ENCODE measurements at regions not wholly inside any gene's neighbourhood (a gene's known extent, or its start where the extent isn't known, plus 50 kb on each side); places are given as distances from the start of the nearest gene placed in this dataset.

DNA sequence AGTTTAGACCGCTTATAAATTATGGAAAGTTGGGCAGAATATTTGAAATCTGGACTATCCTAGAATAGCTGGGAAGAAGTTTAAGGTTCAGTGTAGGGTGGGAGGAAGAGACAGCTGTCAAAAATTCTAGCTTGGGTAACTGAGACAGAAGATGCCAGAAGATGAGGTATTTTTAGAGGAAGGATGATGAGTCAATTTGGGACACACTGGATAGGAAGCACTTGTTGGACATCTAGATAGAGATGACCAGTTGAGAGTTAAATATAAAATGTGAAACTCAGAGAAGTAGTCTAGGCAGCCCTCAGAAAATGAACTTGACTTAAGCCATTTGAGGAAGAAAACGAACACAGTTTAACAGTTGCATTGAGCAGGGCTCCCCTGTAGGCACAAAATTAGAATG, 137.9 kb upstream of the MAP9 start:
- no peak for DNase-seq (ENCODE audit: low spot score)

GRCh38 chr4:155512817-155513216, 136.1 kb upstream of the MAP9 start:
- no peak for DNase-seq (ENCODE audit: low spot score)

DNA sequence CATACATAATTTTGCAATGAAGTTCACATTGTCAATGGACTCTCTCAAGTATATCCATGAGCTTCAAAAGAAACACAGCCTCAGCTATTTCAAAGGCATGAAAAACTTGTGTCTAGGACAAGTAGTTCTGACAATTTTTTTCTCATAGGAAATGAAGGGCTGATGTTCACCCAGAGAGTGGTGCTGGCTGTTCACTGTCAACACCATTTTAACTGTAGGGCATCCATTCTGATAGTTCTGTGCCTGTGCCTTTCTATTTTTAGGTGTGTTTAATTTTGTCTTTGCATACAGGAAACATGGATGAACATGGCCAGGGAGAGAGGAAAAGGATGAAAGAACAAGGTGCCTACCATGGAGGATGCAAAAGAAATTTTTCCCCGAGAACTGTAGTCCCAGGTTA, 135.3 kb upstream of the MAP9 start:
- no peak for DNase-seq (ENCODE audit: low spot score)

GRCh38 chr4:155510771-155511170, 134.0 kb upstream of the MAP9 start:
- no peak for DNase-seq (ENCODE audit: low spot score)

DNA sequence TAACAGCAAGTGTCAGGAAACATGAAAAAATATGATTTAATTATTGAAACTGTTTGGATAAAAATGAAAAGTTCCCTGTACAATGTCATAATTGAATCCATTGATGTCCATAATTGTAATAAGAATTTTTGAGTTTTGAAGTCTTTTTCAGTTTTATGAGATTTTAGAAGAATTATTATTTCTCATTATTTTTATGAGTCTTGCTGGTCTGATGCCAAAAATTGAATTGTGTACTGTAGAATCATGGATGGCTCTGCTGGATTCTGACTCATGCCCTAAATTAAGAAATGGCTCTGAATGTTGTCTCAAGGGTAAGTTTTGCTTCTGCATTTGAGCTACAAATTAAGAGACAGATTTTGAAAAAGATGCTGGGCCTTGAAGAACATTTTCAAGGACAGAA, 132.8 kb upstream of the MAP9 start:
- no peak for DNase-seq (ENCODE audit: low spot score)

GRCh38 chr4:155506745-155507144, 130.0 kb upstream of the MAP9 start:
- DNase-seq (ENCODE audit: low spot score): no peak

DNA sequence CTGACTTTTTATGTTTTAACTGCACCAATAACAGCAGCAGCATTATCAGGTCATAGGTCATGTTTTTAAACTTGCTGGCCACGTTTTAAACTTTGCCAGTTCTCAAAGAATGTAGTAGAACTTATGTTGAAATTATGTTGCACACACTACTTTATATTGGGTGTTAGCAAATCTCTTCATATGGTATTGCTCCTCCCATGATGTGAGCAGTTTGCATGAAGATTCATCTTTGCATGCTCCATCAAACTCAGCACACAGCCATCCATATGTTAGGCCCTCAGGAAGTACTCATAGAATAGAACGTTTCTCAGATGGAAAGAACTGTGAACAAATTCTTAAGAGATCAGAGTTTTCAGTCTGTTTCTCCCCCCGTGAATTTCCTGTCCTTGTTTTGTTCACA, 128.6 kb upstream of the MAP9 start:
- DNase-seq (ENCODE audit: low spot score): no peak

- no peak for DNase-seq (ENCODE audit: low spot score)
These were observed 120.5 kb upstream of the MAP9 start for GRCh38 chr4:155497306-155497705.

DNA sequence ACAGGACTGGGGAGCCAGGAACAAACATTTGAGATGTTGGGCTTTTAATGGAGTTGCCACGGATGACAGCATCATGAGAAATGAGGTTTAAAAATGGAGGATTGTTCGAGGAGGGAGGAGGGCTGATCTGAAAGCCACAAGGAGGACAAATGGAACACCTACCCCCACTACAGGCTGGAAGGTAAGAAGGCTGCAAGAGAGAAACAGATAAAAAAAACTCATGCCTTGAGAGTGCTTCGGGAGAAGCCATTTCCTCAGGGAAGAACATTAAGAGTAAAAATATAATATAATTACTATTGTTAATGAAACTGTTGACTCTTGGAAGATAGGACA, 119.5 kb upstream of the MAP9 start:
- no peak for DNase-seq (ENCODE audit: low spot score)

- DNase-seq (ENCODE audit: low spot score): no peak
These were observed 119.0 kb upstream of the MAP9 start for GRCh38 chr4:155495572-155496293.

- DNase-seq (ENCODE audit: low spot score): no peak
These were observed 117.4 kb upstream of the MAP9 start for GRCh38 chr4:155494037-155494718.

GRCh38 chr4:155491336-155492120, 114.8 kb upstream of the MAP9 start:
- no peak for DNase-seq (ENCODE audit: low spot score)

GRCh38 chr4:155489271-155489670, 112.5 kb upstream of the MAP9 start:
- DNase-seq (ENCODE audit: low spot score): no peak

- no peak for DNase-seq (ENCODE audit: low spot score)
These were observed 111.9 kb upstream of the MAP9 start for GRCh38 chr4:155488691-155489090.

DNA sequence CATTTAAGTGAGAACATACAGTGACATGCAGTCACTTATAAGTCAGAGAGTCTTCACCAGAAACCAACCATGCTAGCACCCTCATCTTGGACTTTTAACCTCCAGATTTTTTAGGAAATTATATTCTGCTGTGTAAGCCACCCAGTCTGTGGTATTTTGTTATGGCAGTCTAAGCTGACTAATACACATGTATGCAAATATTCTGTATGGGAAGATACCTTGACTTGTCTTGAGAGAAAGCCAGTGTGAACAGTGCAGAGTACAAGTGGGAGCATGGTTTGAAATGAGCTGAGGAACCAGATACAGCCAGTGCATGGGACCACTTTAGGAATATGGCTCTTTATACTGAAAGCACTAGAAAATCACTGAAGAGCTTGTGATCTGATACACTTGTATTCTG, 110.4 kb upstream of the MAP9 start:
- no peak for DNase-seq (ENCODE audit: low spot score)

GRCh38 chr4:155481150-155481549, 104.4 kb upstream of the MAP9 start:
- no peak for DNase-seq (ENCODE audit: low spot score)

DNA sequence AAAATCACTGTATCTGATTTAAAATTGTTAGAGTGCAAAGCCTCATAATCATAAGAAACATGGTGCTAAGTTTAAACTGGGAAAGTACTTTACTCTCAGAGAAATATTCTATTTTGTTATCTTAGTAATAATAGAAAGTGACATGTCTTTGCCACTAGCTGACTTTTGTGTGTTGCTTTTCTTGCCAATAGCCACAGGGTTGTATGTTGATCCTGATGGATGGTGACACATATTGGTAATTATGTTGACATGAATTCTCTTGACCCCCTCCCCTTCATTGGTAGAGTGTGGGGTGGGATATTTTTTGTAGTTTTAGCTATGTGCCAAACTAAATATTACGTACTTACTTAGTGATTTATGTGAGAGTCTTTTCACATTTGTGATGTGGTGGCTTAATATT, 103.1 kb upstream of the MAP9 start:
- DNase-seq (ENCODE audit: low spot score): no peak

- no peak for DNase-seq (ENCODE audit: low spot score)
These were observed 101.6 kb upstream of the MAP9 start for GRCh38 chr4:155478336-155478835.

- no peak for DNase-seq (ENCODE audit: low spot score)
These were observed 98.0 kb upstream of the MAP9 start for GRCh38 chr4:155474758-155475157.

DNA sequence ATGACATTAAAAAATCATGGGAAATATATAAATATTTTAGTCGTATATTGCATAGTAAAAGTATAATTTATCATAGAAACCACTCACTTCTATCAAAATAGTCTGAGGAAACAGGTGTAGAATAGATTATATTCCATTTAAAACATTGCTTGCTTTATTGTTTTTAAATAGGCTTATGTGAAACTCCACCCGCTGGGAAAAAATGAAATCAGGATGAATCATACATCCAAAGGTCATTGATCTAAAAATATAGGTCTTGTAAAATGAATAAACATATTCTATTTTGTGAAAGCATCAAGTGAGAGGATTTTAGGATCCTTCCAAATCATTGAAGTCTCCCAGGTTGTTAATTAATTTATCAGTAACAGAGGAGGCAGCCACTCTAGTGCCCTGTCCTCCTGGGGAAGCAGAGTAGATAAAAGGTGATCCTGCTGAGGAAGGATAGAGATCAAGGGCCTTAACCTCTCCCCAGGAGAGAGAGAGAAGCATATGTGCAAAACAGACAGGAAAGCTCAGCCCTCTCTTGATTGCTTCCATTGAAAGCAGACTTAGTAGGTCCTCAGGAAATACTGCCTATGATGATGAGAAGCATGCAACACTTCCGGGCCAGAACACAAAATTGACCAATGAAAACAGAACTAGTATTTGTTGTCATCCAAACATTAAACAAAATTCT, 96.8 kb upstream of the MAP9 start:
- DNase-seq (ENCODE audit: low spot score): no peak

DNA sequence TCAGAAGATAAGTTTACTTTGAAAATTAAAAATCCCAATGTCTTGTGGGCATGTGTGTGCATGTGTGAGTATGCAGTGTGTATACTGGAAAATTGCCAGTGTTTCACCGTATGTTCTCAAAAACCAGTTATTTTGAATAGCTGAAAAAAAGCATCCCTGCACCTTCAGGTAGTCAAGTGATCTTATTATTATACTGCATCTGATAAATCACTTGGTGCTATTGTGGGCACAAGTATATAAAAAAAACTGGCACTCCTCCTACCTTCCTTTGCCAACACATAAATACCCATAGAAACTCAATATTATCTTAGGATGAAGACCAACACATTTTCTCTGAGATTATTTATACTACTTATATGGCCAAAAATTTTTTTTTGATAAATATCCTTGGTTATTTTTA, 91.5 kb upstream of the MAP9 start:
- DNase-seq (ENCODE audit: low spot score): no peak

GRCh38 chr4:155450676-155451075, 73.9 kb upstream of the MAP9 start:
- no peak for DNase-seq (ENCODE audit: low spot score)

DNA sequence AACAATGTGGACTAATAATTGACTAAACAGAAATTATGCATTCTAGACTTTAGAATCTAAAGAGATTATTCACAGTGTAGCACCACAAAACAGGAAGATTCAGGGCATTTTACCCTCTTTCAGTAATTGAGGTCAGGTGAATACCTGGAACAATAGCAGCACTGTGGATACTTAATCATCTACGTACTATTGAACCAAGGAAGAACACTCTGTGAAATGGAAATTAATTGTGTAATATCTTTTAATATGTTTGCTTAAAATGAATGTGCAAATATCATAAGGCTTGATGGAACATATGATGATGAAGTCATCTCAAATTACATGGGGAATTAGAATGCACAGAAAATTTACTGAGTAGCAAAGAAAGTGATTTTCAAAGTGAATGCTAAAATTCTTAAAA, 68.5 kb upstream of the MAP9 start:
- no peak for DNase-seq (ENCODE audit: low spot score)

Measured in CD4-positive, alpha-beta T cell treated with Interleukin-15 for 4 hours (primary cell).